Ovary (tissue), 7 donors: ENCODE measurements at regions not wholly inside any gene's neighbourhood (a gene's known extent, or its start where the extent isn't known, plus 50 kb on each side); places are given as distances from the start of the nearest gene placed in this dataset.

ENCODE experiments used
- DNase-seq, 5 donors: peaks; one replicate each; pipeline ENCODE4 v3.0.0-alpha.2; 2019 to 2020
- H3K27ac ChIP-seq, 2 donors: fragments of 200-600 bp; one replicate each; pipeline versions ENCODE4 v1.5.1 to v1.8.0; 2019 to 2022
- H3K27me3 ChIP-seq: fragments of 200-600 bp; one replicate; pipeline ENCODE4 v1.8.0; 2022
- H3K36me3 ChIP-seq: fragments of 200-600 bp; sonication (generic); one replicate; pipeline ENCODE4 v1.5.1; 2019
- H3K4me1 ChIP-seq: one replicate; pipeline ENCODE4 v1.8.1; 2013; ENCODE audit warnings: mild to moderate bottlenecking, moderate library complexity; ENCODE audit not compliant: insufficient read depth
- H3K4me3 ChIP-seq: fragments of 200-600 bp; sonication (generic); one replicate; pipeline ENCODE4 v1.5.1; 2017
- H3K9me3 ChIP-seq, 2 donors: fragments of 200-600 bp in 1 of 2; sonication (generic) in 1 of 2; one replicate each; pipeline versions ENCODE4 v1.5.1 to v1.8.1; 2013 to 2019; ENCODE audit warnings: mild to moderate bottlenecking in 1 of 2, moderate library complexity in 1 of 2
- EP300 ChIP-seq: sonication (generic); formaldehyde crosslinking; IDR thresholded peaks from one replicate; pipeline ENCODE4 v1.6.1; 2017; ENCODE audit warnings: antibody characterized with exemption
- POLR2A ChIP-seq: fragments of 450-650 bp; IDR thresholded peaks from one replicate; pipeline ENCODE4 v1.6.1; 2017; ENCODE audit warnings: antibody characterized with exemption, mild to moderate bottlenecking, moderate library complexity
- WGBS, 3 donors: extraction: QIAGEN DNeasy Blood & Tissue Kit in 1 of 3; methylation state at CpG; one replicate each; pipeline versions ENCODE4 v1.1.5 to v1.1.7; 2013 to 2017; 5-methylcytosine and 5-hydroxymethylcytosine counted together
- intact Hi-C, 4 donors: fragments of 100-400 bp; cut with DNase I; formaldehyde crosslinking; loops; one replicate each; pipeline versions ENCODE4 v1.11.0 to v1.15.1; 2022 to 2023
- TF ChIP-seq, protein P1 (sequence below), 3 donors: fragments of 450-650 bp in 2 of 3; fragments of 200-600 bp in 1 of 3; IDR thresholded peaks; one replicate each; pipeline versions ENCODE4 v1.5.1 to v1.8.0; 2016 to 2022; ENCODE audit warnings: antibody characterized with exemption in 3 of 3, mild to moderate bottlenecking in 1 of 3
- donor health status: DM: no; HTN: no; CAD: no; lungs with moderate emphysema.
- donor health status: DM: no; HTN: no; CAD: no.
- donor health status: Bipolar disorder and iron deficiency.
- donor health status: DM: no; HTN: no; CAD: no.
- donor health status: DM: yes; HTN: yes; CAD: no.

DNA sequence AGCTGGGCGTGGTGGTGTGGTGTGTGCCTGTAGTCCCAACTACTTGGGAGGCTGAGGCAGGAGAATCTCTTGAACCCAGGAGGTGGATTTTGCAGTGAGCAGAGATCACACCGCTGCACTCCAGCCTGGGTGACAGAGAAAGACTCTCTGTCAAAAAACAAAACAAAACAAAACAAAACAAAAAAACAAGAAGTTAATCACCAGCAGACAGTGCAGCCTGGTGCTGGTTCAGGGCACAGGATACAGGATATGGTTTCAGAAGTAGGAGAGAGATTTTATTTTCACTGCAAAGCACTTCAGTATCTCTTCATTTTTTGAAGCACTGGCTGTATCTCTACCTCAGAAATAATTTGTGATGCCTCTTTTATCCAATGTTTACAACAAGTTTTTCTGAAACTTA is 1222.9 kb upstream of the PRKX start:
- 84 to 87% (median 87%) methylated on average over 2 of the region's 2 CpGs for WGBS, 3 donors
- Histone ChIP-seq H3K9me3 (no peaks in the 10 kb centered on the region), H3K27ac (no peak overlapping the region), H3K4me3 (no peak overlapping the region), H3K36me3 (no peaks in the 10 kb centered on the region), H3K4me1 (no peaks in the 10 kb centered on the region), H3K27me3 (no peaks in the 10 kb centered on the region)
- intact Hi-C loops = no loop called here
- DNase-seq = no peak
- TF ChIP-seq, protein P1, sequence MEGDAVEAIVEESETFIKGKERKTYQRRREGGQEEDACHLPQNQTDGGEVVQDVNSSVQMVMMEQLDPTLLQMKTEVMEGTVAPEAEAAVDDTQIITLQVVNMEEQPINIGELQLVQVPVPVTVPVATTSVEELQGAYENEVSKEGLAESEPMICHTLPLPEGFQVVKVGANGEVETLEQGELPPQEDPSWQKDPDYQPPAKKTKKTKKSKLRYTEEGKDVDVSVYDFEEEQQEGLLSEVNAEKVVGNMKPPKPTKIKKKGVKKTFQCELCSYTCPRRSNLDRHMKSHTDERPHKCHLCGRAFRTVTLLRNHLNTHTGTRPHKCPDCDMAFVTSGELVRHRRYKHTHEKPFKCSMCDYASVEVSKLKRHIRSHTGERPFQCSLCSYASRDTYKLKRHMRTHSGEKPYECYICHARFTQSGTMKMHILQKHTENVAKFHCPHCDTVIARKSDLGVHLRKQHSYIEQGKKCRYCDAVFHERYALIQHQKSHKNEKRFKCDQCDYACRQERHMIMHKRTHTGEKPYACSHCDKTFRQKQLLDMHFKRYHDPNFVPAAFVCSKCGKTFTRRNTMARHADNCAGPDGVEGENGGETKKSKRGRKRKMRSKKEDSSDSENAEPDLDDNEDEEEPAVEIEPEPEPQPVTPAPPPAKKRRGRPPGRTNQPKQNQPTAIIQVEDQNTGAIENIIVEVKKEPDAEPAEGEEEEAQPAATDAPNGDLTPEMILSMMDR (IDR thresholded peaks at IDR 0.05) = no peak
- TF ChIP-seq POLR2A (no peak), EP300 (no peak)

- DNase-seq = no peak
- no peak overlapping the region for H3K4me3 ChIP-seq
- no peaks in the 10 kb centered on the region for H3K9me3 ChIP-seq
- H3K27ac ChIP-seq = no peak overlapping the region
- no peaks in the 10 kb centered on the region for H3K4me1 ChIP-seq
- WGBS, 3 donors = 66 to 72% (median 72%) methylated on average over 2 of the region's 2 CpGs
- intact Hi-C loops = no loop called here
- no peaks in the 10 kb centered on the region for H3K27me3 ChIP-seq
- TF ChIP-seq, protein P1 (IDR thresholded peaks at IDR 0.05) = no peak
- TF ChIP-seq EP300 (no peak), POLR2A (no peak)
- H3K36me3 ChIP-seq = no peaks in the 10 kb centered on the region
Measured at GRCh38 chrX:4935846-4936245, 1222.4 kb upstream of the PRKX start.

DNA sequence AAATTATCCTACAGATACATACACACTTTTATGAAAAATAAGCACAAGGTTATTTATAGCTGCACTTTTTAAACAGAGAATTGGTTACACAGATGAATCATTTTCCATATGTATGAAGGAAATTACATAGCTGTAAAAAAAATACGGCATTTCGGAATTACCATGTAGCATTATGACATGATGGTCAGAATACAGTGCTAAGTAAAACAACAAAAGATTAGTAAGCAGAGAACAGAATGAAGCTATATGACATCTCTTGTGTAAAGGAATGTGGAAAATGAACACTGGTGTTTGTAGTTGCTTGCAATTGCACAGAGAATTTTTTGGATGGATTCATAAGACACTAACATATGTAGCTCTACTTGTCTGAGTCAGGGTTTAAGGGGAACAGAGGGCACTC is 1222.0 kb upstream of the PRKX start:
- no peak for DNase-seq
- 84 to 92% (median 85%) methylated on average over 2 of the region's 2 CpGs for WGBS, 3 donors
- H3K27ac ChIP-seq = no peak overlapping the region

GRCh38 chrX:4932790-4933189 is 1219.3 kb upstream of the PRKX start:
- H3K4me1 ChIP-seq = no peaks in the 10 kb centered on the region
- WGBS, 3 donors = 9 to 19% (median 13%) methylated on average over 5 of the region's 5 CpGs

More for the DNA sequence above, 1222.0 kb upstream of the PRKX start:
- Histone ChIP-seq H3K4me3 (no peak overlapping the region), H3K9me3 (no peaks in the 10 kb centered on the region), H3K27me3 (no peaks in the 10 kb centered on the region), H3K36me3 (no peaks in the 10 kb centered on the region), H3K4me1 (no peaks in the 10 kb centered on the region)
- intact Hi-C loops = no loop called here
- TF ChIP-seq EP300 = no peak
- no peak for TF ChIP-seq POLR2A
- TF ChIP-seq, protein P1 (IDR thresholded peaks at IDR 0.05) = no peak

More at GRCh38 chrX:4932790-4933189, 1219.3 kb upstream of the PRKX start:
- TF ChIP-seq, protein P1 (IDR thresholded peaks at IDR 0.05) = no peak
- TF ChIP-seq EP300 (no peak), POLR2A (no peak)
- Histone ChIP-seq H3K9me3 (no peaks in the 10 kb centered on the region), H3K4me3 (no peak overlapping the region), H3K27ac (no peak overlapping the region), H3K36me3 (no peaks in the 10 kb centered on the region), H3K27me3 (no peaks in the 10 kb centered on the region)
- intact Hi-C loops = no loop called here
- no peak for DNase-seq
